WTC11 (cell line): ENCODE measurements at regions not wholly inside any gene's neighbourhood (a gene's known extent, or its start where the extent isn't known, plus 50 kb on each side); places are given as distances from the start of the nearest gene placed in this dataset.

ENCODE experiments used
- ATAC-seq: fragments of 200-7000 bp; cut with Tn5 transposase; 2 replicates; pipeline ENCODE4 v1.10.0; 2021; ENCODE audit warnings: mild to moderate bottlenecking, moderate library complexity
- CTCF ChIA-PET: fragments of 300-600 bp; sonication (Branson Sonifier 250); formaldehyde crosslinking; loops from one replicate; lab custom pipeline; 2021; ENCODE audit warnings: antibody characterized with exemption; lab: Charles Lee
- POLR2A ChIA-PET: fragments of 350-600 bp; sonication (Branson Sonifier 250); formaldehyde crosslinking; loops from one replicate; lab custom pipeline; 2021; ENCODE audit warnings: antibody characterized with exemption; lab: Charles Lee
- DNase-seq: peaks from one replicate; pipeline ENCODE4 v3.0.0; 2021; ENCODE audit warnings: low spot score
- H3K27ac Mint-ChIP-seq: 2 replicates; pipeline ENCODE4 v1.8.0; 2021; ENCODE audit warnings: mixed read lengths
- H3K27me3 Mint-ChIP-seq: 2 replicates; pipeline ENCODE4 v1.8.0; 2021; ENCODE audit warnings: low read depth, mild to moderate bottlenecking, moderate library complexity, mixed read lengths
- H3K36me3 Mint-ChIP-seq: 2 replicates; pipeline ENCODE4 v1.8.0; 2021; ENCODE audit warnings: mixed read lengths
- H3K4me1 Mint-ChIP-seq: 2 replicates; pipeline ENCODE4 v1.8.0; 2022; ENCODE audit warnings: mixed read lengths
- H3K4me3 Mint-ChIP-seq: 2 replicates; pipeline ENCODE4 v1.8.0; 2021; ENCODE audit warnings: mild to moderate bottlenecking, moderate library complexity, mixed read lengths
- H3K9me3 Mint-ChIP-seq: 2 replicates; pipeline ENCODE4 v1.8.0; 2021; ENCODE audit warnings: mixed read lengths
- CREM ChIP-seq: sonication (generic); formaldehyde crosslinking; IDR thresholded peaks from 2 replicates; pipeline ENCODE4 v1.8.1; 2022; ENCODE audit warnings: mild to moderate bottlenecking, missing genetic modification reagents, moderate library complexity
- E2F5 ChIP-seq: sonication (generic); formaldehyde crosslinking; IDR thresholded peaks from 2 replicates; pipeline ENCODE4 v1.8.1; 2022; ENCODE audit warnings: mild to moderate bottlenecking, moderate library complexity, missing genetic modification reagents
- ETV6 ChIP-seq: sonication (generic); formaldehyde crosslinking; IDR thresholded peaks from 2 replicates; pipeline ENCODE4 v1.8.1; 2022; ENCODE audit warnings: mild to moderate bottlenecking, missing genetic modification reagents
- GABPB1 ChIP-seq: sonication (generic); formaldehyde crosslinking; IDR thresholded peaks from 2 replicates; pipeline ENCODE4 v1.8.1; 2023; ENCODE audit warnings: mild to moderate bottlenecking, missing genetic modification reagents
- KAT7 ChIP-seq: sonication (generic); formaldehyde crosslinking; IDR thresholded peaks from 2 replicates; pipeline ENCODE4 v1.8.1; 2023; ENCODE audit warnings: missing genetic modification reagents, mild to moderate bottlenecking, borderline replicate concordance
- MYBL2 ChIP-seq: sonication (generic); formaldehyde crosslinking; IDR thresholded peaks from 2 replicates; pipeline ENCODE4 v1.8.1; 2023; ENCODE audit warnings: mild to moderate bottlenecking, moderate library complexity, missing genetic modification reagents
- NR3C1 ChIP-seq: sonication (generic); formaldehyde crosslinking; conservative IDR thresholded peaks from 2 replicates; pipeline ENCODE4 v1.8.1; 2023; ENCODE audit warnings: low read depth, mild to moderate bottlenecking, missing genetic modification reagents
- TP53 ChIP-seq: sonication (generic); formaldehyde crosslinking; IDR thresholded peaks from 2 replicates; pipeline ENCODE4 v1.8.1; 2023; ENCODE audit warnings: mild to moderate bottlenecking, missing genetic modification reagents
- ZBTB21 ChIP-seq: sonication (generic); formaldehyde crosslinking; IDR thresholded peaks from 2 replicates; pipeline ENCODE4 v1.8.1; 2023; ENCODE audit warnings: mild to moderate bottlenecking, missing genetic modification reagents, borderline replicate concordance
- ZNF232 ChIP-seq: sonication (generic); formaldehyde crosslinking; IDR thresholded peaks from 2 replicates; pipeline ENCODE4 v1.8.0; 2022; ENCODE audit warnings: mild to moderate bottlenecking, missing genetic modification reagents
- ZNF263 ChIP-seq: sonication (generic); formaldehyde crosslinking; IDR thresholded peaks from 2 replicates; pipeline ENCODE4 v1.8.1; 2022; ENCODE audit warnings: low read depth, mild to moderate bottlenecking, moderate library complexity, missing genetic modification reagents
- ZNF396 ChIP-seq: fragments of 250-450 bp; sonication (Bioruptor Pico); IDR thresholded peaks from 2 replicates; pipeline ENCODE4 v1.8.0; 2021; ENCODE audit warnings: mild to moderate bottlenecking, moderate library complexity, borderline replicate concordance
- TF ChIP-seq, protein P1 (sequence below): fragments of 250-450 bp; sonication (Bioruptor Pico); IDR thresholded peaks from 2 replicates; pipeline ENCODE4 v1.9.0; 2021; ENCODE audit warnings: mild to moderate bottlenecking
- TF ChIP-seq, protein P2 (sequence below): sonication (generic); formaldehyde crosslinking; IDR thresholded peaks from 2 replicates; pipeline ENCODE4 v1.8.1; 2022; ENCODE audit warnings: missing genetic modification reagents, borderline replicate concordance
- TF ChIP-seq, protein P3 (sequence below): sonication (generic); formaldehyde crosslinking; IDR thresholded peaks from 2 replicates; pipeline ENCODE4 v1.8.1; 2023; ENCODE audit warnings: mild to moderate bottlenecking, missing genetic modification reagents, borderline replicate concordance
- TF ChIP-seq, protein P4 (sequence below): fragments of 250-450 bp; sonication (Bioruptor Pico); IDR thresholded peaks from 2 replicates; pipeline ENCODE4 v1.9.0; 2021; ENCODE audit warnings: moderate library complexity, mild to moderate bottlenecking, inconsistent platforms, borderline replicate concordance
- TF ChIP-seq, protein P5 (sequence below): sonication (generic); formaldehyde crosslinking; IDR thresholded peaks from 2 replicates; pipeline ENCODE4 v1.8.0; 2022; ENCODE audit warnings: mild to moderate bottlenecking, missing genetic modification reagents
- TF ChIP-seq, protein P6 (sequence below): sonication (generic); formaldehyde crosslinking; IDR thresholded peaks from 2 replicates; pipeline ENCODE4 v1.8.1; 2023; ENCODE audit warnings: mild to moderate bottlenecking, missing genetic modification reagents, moderate library complexity
- TF ChIP-seq, protein P7 (sequence below): sonication (generic); formaldehyde crosslinking; IDR thresholded peaks from 2 replicates; pipeline ENCODE4 v1.8.1; 2022; ENCODE audit warnings: mild to moderate bottlenecking, missing genetic modification reagents, moderate library complexity, borderline replicate concordance

- Mint-ChIP-seq H3K27me3 (no peaks in the 10 kb centered on the region), H3K9me3 (peaks cover 14% of the 10 kb centered on the region), H3K4me1 (no peaks in the 10 kb centered on the region), H3K4me3 (no peak overlapping the region), H3K27ac (no peak overlapping the region), H3K36me3 (no peaks in the 10 kb centered on the region)
- ChIA-PET CTCF (no interaction called here), POLR2A (no interaction called here)
- no peak for DNase-seq
- TF ChIP-seq TP53 (CRISPR knock-in tag): no peak
- no peak for ATAC-seq
Observed at GRCh38 chr11:7872890-7873289, 58.2 kb downstream of the OR10A6 start.

- TF ChIP-seq, protein P1, sequence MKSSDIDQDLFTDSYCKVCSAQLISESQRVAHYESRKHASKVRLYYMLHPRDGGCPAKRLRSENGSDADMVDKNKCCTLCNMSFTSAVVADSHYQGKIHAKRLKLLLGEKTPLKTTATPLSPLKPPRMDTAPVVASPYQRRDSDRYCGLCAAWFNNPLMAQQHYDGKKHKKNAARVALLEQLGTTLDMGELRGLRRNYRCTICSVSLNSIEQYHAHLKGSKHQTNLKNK: no peak
- TF ChIP-seq ZBTB21 (CRISPR knock-in tag) (no peak), E2F5 (CRISPR knock-in tag) (no peak), ZNF263 (no peak), NR3C1 (CRISPR knock-in tag) (no peak), MYBL2 (no peak), ETV6 (no peak)
- TF ChIP-seq, protein P2, sequence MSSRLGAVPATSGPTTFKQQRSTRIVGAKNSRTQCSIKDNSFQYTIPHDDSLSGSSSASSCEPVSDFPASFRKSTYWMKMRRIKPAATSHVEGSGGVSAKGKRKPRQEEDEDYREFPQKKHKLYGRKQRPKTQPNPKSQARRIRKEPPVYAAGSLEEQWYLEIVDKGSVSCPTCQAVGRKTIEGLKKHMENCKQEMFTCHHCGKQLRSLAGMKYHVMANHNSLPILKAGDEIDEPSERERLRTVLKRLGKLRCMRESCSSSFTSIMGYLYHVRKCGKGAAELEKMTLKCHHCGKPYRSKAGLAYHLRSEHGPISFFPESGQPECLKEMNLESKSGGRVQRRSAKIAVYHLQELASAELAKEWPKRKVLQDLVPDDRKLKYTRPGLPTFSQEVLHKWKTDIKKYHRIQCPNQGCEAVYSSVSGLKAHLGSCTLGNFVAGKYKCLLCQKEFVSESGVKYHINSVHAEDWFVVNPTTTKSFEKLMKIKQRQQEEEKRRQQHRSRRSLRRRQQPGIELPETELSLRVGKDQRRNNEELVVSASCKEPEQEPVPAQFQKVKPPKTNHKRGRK (CRISPR knock-in tag): no peak
- TF ChIP-seq, protein P3, sequence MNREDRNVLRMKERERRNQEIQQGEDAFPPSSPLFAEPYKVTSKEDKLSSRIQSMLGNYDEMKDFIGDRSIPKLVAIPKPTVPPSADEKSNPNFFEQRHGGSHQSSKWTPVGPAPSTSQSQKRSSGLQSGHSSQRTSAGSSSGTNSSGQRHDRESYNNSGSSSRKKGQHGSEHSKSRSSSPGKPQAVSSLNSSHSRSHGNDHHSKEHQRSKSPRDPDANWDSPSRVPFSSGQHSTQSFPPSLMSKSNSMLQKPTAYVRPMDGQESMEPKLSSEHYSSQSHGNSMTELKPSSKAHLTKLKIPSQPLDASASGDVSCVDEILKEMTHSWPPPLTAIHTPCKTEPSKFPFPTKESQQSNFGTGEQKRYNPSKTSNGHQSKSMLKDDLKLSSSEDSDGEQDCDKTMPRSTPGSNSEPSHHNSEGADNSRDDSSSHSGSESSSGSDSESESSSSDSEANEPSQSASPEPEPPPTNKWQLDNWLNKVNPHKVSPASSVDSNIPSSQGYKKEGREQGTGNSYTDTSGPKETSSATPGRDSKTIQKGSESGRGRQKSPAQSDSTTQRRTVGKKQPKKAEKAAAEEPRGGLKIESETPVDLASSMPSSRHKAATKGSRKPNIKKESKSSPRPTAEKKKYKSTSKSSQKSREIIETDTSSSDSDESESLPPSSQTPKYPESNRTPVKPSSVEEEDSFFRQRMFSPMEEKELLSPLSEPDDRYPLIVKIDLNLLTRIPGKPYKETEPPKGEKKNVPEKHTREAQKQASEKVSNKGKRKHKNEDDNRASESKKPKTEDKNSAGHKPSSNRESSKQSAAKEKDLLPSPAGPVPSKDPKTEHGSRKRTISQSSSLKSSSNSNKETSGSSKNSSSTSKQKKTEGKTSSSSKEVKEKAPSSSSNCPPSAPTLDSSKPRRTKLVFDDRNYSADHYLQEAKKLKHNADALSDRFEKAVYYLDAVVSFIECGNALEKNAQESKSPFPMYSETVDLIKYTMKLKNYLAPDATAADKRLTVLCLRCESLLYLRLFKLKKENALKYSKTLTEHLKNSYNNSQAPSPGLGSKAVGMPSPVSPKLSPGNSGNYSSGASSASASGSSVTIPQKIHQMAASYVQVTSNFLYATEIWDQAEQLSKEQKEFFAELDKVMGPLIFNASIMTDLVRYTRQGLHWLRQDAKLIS (CRISPR knock-in tag): no peak
- TF ChIP-seq, protein P4, sequence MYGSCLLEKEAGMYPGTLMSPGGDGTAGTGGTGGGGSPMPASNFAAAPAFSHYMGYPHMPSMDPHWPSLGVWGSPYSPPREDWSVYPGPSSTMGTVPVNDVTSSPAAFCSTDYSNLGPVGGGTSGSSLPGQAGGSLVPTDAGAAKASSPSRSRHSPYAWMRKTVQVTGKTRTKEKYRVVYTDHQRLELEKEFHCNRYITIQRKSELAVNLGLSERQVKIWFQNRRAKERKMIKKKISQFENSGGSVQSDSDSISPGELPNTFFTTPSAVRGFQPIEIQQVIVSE (CRISPR knock-in tag): no peak
- H3K4me1 Mint-ChIP-seq: no peaks in the 10 kb centered on the region
- H3K27me3 Mint-ChIP-seq: no peaks in the 10 kb centered on the region
- H3K27ac Mint-ChIP-seq: no peak overlapping the region
- peaks cover 18% of the 10 kb centered on the region for H3K9me3 Mint-ChIP-seq
- ChIA-PET CTCF (no interaction called here), POLR2A (interaction anchor here (0.7 kb wide), 1 partner anchor 158 kb away, joined by 3 read pairs; no protein-coding TSS in a partner anchor)
- ATAC-seq: no peak
- no peak overlapping the region for H3K4me3 Mint-ChIP-seq
- DNase-seq: no peak
- H3K36me3 Mint-ChIP-seq: peaks cover 2% of the 10 kb centered on the region; the same call in 1 of the 2 replicates
Observed at GRCh38 chr11:7871056-7871455, 60.0 kb downstream of the OR10A6 start.

GRCh38 chr11:7869467-7869866 lies 61.6 kb downstream of the OR10A6 start:
- ChIA-PET CTCF (no interaction called here), POLR2A (no interaction called here)
- ATAC-seq (no peak), DNase-seq (no peak)
- Mint-ChIP-seq H3K4me1 (no peaks in the 10 kb centered on the region), H3K27me3 (no peaks in the 10 kb centered on the region), H3K4me3 (no peak overlapping the region), H3K36me3 (peaks cover 2% of the 10 kb centered on the region; the same call in 1 of the 2 replicates), H3K27ac (no peak overlapping the region), H3K9me3 (peaks cover 18% of the 10 kb centered on the region)
- TF ChIP-seq CREM (no peak), ZNF396 (CRISPR knock-in tag) (no peak), ZBTB21 (CRISPR knock-in tag) (no peak), KAT7 (CRISPR knock-in tag) (no peak), ZNF232 (CRISPR knock-in tag) (no peak), GABPB1 (CRISPR knock-in tag) (no peak)
- TF ChIP-seq, protein P5, sequence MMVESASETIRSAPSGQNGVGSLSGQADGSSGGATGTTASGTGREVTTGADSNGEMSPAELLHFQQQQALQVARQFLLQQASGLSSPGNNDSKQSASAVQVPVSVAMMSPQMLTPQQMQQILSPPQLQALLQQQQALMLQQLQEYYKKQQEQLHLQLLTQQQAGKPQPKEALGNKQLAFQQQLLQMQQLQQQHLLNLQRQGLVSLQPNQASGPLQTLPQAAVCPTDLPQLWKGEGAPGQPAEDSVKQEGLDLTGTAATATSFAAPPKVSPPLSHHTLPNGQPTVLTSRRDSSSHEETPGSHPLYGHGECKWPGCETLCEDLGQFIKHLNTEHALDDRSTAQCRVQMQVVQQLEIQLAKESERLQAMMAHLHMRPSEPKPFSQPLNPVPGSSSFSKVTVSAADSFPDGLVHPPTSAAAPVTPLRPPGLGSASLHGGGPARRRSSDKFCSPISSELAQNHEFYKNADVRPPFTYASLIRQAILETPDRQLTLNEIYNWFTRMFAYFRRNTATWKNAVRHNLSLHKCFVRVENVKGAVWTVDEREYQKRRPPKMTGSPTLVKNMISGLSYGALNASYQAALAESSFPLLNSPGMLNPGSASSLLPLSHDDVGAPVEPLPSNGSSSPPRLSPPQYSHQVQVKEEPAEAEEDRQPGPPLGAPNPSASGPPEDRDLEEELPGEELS: no peak
- TF ChIP-seq, protein P6, sequence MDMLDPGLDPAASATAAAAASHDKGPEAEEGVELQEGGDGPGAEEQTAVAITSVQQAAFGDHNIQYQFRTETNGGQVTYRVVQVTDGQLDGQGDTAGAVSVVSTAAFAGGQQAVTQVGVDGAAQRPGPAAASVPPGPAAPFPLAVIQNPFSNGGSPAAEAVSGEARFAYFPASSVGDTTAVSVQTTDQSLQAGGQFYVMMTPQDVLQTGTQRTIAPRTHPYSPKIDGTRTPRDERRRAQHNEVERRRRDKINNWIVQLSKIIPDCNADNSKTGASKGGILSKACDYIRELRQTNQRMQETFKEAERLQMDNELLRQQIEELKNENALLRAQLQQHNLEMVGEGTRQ (CRISPR knock-in tag): no peak
- TF ChIP-seq, protein P7, sequence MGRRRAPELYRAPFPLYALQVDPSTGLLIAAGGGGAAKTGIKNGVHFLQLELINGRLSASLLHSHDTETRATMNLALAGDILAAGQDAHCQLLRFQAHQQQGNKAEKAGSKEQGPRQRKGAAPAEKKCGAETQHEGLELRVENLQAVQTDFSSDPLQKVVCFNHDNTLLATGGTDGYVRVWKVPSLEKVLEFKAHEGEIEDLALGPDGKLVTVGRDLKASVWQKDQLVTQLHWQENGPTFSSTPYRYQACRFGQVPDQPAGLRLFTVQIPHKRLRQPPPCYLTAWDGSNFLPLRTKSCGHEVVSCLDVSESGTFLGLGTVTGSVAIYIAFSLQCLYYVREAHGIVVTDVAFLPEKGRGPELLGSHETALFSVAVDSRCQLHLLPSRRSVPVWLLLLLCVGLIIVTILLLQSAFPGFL (CRISPR knock-in tag): no peak
